Activated naive CD4-positive, alpha-beta T cell treated with anti-CD3 and anti-CD28 coated beads, Interleukin-2, amount 50 U/mL, for 24 hours (primary cell): ENCODE measurements at regions not wholly inside any gene's neighbourhood (a gene's known extent, or its start where the extent isn't known, plus 50 kb on each side); places are given as distances from the start of the nearest gene placed in this dataset.
"Not testable (repeated sequence)": the region's sequence is repeated elsewhere in the genome, so short reads cannot be mapped to it uniquely, and the experiment has no call there.

Experiments used
- H3K27ac Mint-ChIP-seq: one replicate; pipeline ENCODE4 v1.8.0; 2021; ENCODE audit warnings: mild to moderate bottlenecking, mixed read lengths
- H3K27me3 Mint-ChIP-seq: one replicate; pipeline ENCODE4 v1.8.0; 2021; ENCODE audit warnings: mixed read lengths
- H3K36me3 Mint-ChIP-seq: one replicate; pipeline ENCODE4 v1.8.0; 2021; ENCODE audit warnings: mixed read lengths
- H3K4me1 Mint-ChIP-seq: one replicate; pipeline ENCODE4 v1.8.0; 2021; ENCODE audit warnings: mixed read lengths
- H3K4me3 Mint-ChIP-seq: one replicate; pipeline ENCODE4 v1.8.0; 2021; ENCODE audit warnings: mild to moderate bottlenecking, mixed read lengths
- H3K9me3 Mint-ChIP-seq: one replicate; pipeline ENCODE4 v1.8.0; 2021; ENCODE audit warnings: mixed read lengths

GRCh38 chr2:83006961-83007360, 1452.1 kb downstream of the SUCLG1 start:
- Mint-ChIP-seq H3K27ac (no peak overlapping the region), H3K4me1 (no peaks in the 10 kb centered on the region), H3K27me3 (no peaks in the 10 kb centered on the region), H3K36me3 (no peaks in the 10 kb centered on the region), H3K4me3 (no peak overlapping the region), H3K9me3 (peaks cover 7% of the 10 kb centered on the region)

DNA sequence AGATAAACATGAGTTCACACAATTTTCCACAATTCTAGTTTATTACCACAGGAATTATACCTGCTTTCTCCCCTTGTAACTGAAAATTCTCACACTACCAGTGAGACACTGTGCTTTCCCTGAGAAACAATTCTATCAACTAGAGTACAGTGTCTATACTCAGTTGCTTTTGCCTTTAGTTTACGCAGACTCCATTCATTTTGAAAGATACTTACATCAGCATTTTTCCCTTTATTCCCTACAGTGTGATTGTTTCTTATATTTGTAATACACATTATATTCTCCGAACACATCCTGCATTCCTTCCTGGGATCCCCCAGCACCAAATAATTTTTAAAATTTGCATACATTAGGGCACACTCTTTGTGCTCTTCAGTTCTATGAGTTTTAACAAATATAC, 1455.5 kb downstream of the SUCLG1 start:
- Mint-ChIP-seq H3K36me3 (no peaks in the 10 kb centered on the region), H3K9me3 (no peaks in the 10 kb centered on the region), H3K4me3 (no peak overlapping the region), H3K4me1 (no peaks in the 10 kb centered on the region), H3K27me3 (no peaks in the 10 kb centered on the region), H3K27ac (no peak overlapping the region)

DNA sequence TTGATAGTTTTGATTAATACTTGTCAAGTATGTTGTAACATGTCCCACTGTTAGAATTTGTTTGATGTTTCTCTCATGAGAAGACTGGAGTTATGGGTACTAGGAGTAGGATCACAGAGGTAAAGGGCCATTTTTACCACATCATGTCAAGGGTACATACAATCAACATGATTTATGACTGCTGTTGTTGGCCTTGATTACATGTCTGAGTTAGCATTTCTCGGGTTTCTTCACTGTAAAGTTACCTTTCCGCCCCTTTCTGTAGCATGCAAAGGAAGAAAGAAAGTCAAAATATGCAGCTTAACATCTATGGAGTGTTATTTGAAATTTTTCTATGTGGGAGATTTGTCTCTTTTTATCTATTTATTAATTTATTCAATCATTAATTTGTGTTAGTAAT, 1456.4 kb downstream of the SUCLG1 start:
- H3K27ac Mint-ChIP-seq, result no peak overlapping the region
- no peaks in the 10 kb centered on the region for H3K27me3 Mint-ChIP-seq
- H3K36me3 Mint-ChIP-seq, result no peaks in the 10 kb centered on the region
- H3K4me3 Mint-ChIP-seq, result no peak overlapping the region
- H3K4me1 Mint-ChIP-seq, result no peaks in the 10 kb centered on the region
- H3K9me3 Mint-ChIP-seq, result no peaks in the 10 kb centered on the region

GRCh38 chr2:82998781-82999180, 1460.3 kb downstream of the SUCLG1 start:
- no peak overlapping the region for H3K4me3 Mint-ChIP-seq
- no peak overlapping the region for H3K27ac Mint-ChIP-seq
- H3K9me3 Mint-ChIP-seq, result no peaks in the 10 kb centered on the region
- H3K4me1 Mint-ChIP-seq, result no peaks in the 10 kb centered on the region
- no peaks in the 10 kb centered on the region for H3K36me3 Mint-ChIP-seq
- no peaks in the 10 kb centered on the region for H3K27me3 Mint-ChIP-seq

DNA sequence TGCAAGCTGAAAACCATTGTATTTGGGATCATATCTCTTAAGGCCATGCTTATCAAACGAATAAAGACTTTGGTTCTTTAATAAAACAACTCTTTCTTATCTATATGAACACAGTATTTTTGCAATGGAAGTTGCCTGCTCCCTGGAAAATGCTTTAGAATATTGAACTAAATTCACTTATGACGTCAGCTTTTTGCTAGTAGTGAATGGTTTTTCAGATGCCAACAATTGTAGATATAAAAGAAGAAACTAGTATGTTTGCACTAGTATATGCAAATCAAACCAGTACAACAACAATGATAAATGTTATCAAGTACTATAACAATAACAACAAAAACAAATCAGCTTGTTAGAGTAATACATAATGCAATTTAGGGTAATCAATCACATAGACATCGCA, 1462.9 kb downstream of the SUCLG1 start:
- Mint-ChIP-seq H3K4me1 (no peaks in the 10 kb centered on the region), H3K9me3 (no peaks in the 10 kb centered on the region), H3K4me3 (no peak overlapping the region), H3K36me3 (no peaks in the 10 kb centered on the region), H3K27ac (no peak overlapping the region), H3K27me3 (no peaks in the 10 kb centered on the region)

DNA sequence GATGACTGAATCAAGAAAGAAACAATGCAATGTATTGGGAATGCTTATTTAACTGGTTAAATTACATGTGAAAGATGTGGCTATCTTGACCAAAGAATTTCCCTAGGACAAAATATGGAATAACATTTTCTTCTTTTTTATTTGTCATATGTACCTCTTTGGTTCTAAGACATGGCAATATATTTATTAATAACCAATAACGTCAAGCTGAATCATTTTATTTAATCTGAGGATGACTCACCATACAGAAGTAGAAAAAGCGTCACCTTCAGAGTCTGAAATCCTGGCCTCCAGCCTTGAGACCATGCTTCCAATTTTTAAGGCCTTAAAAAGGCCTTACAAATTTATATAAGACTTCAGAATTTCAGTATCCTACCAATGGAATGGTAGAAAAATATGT, 1464.9 kb downstream of the SUCLG1 start:
- no peak overlapping the region for H3K4me3 Mint-ChIP-seq
- H3K27me3 Mint-ChIP-seq, result no peaks in the 10 kb centered on the region
- H3K36me3 Mint-ChIP-seq, result no peaks in the 10 kb centered on the region
- H3K9me3 Mint-ChIP-seq, result peaks cover 5% of the 10 kb centered on the region
- no peak overlapping the region for H3K27ac Mint-ChIP-seq
- no peaks in the 10 kb centered on the region for H3K4me1 Mint-ChIP-seq

- Mint-ChIP-seq H3K27ac (no peak overlapping the region), H3K4me1 (no peaks in the 10 kb centered on the region), H3K27me3 (no peaks in the 10 kb centered on the region), H3K4me3 (no peak overlapping the region), H3K36me3 (no peaks in the 10 kb centered on the region), H3K9me3 (peaks cover 5% of the 10 kb centered on the region)
Measured at GRCh38 chr2:82993609-82994008, 1465.5 kb downstream of the SUCLG1 start.

GRCh38 chr2:82992968-82993367, 1466.1 kb downstream of the SUCLG1 start:
- Mint-ChIP-seq H3K4me1 (no peaks in the 10 kb centered on the region), H3K9me3 (peaks cover 5% of the 10 kb centered on the region), H3K36me3 (no peaks in the 10 kb centered on the region), H3K4me3 (no peak overlapping the region), H3K27me3 (no peaks in the 10 kb centered on the region), H3K27ac (no peak overlapping the region)

DNA sequence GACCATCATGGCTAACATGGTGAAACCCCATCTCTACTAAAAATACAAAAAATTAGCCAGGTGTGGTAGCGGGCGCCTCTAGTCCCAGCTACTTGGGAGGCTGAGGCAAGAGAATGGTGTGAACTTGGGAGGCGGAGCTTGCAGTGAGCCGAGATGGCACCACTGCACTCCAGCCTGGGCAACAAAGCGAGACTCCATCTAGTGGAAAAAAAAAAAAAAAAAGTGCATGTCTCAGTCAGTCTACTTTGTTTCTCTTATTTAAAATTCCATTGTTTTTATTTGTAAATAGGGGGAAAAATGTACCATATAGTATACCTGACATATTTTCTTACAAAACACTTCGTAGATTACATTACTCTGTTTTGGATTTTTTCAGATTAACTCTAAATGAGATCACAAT, 1471.4 kb downstream of the SUCLG1 start:
- H3K27ac Mint-ChIP-seq, H3K36me3 Mint-ChIP-seq, H3K9me3 Mint-ChIP-seq, H3K4me1 Mint-ChIP-seq, H3K27me3 Mint-ChIP-seq, H3K4me3 Mint-ChIP-seq: not testable (repeated sequence)

DNA sequence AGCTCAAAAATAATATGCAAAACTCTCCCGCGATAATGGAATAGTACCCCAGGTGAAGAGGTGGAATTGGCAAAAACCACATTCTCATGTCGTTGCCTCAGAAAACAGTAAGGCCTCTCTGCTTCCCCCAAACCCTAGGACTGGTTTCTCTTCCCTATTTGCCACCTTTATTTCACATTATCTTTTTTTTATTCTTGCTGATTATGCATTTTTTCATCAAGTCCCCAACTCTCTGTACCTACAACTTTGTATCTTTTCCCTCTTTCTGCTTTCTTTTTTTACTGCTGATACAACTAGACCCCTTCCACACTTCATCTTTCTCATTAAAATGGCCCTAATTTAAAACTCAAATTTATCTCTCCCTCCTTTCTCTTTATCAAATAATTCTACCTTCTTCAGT, 1472.2 kb downstream of the SUCLG1 start:
- Mint-ChIP-seq H3K36me3 (no peaks in the 10 kb centered on the region), H3K4me1 (no peaks in the 10 kb centered on the region), H3K27ac (no peak overlapping the region), H3K9me3 (peaks cover 5% of the 10 kb centered on the region), H3K27me3 (no peaks in the 10 kb centered on the region), H3K4me3 (no peak overlapping the region)

- Mint-ChIP-seq H3K36me3 (no peaks in the 10 kb centered on the region), H3K4me1 (no peaks in the 10 kb centered on the region), H3K27me3 (no peaks in the 10 kb centered on the region), H3K27ac (no peak overlapping the region), H3K9me3 (peaks cover 5% of the 10 kb centered on the region), H3K4me3 (no peak overlapping the region)
Measured at GRCh38 chr2:82985572-82986197, 1473.4 kb downstream of the SUCLG1 start.

DNA sequence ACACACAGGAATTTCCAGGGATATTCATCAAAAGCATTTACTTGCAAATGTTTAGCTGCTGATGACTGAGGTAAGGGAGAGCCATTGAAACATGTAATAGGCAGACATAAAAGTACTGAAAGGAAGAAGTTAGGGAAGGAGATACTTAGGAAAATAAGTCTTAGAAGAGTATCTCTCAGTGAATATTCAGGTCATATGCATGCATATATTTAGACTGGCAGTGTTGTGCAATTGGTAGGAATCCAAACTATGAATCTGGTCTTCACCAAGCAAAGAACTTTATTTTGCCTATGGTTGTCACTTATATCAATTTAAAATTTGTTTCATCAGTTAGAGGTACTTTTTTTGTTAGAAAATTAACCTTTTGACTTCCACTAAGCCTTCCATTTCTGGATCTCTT, 1490.7 kb downstream of the SUCLG1 start:
- H3K4me3 Mint-ChIP-seq, result no peak overlapping the region
- no peaks in the 10 kb centered on the region for H3K36me3 Mint-ChIP-seq
- H3K27ac Mint-ChIP-seq, result no peak overlapping the region
- H3K27me3 Mint-ChIP-seq, result no peaks in the 10 kb centered on the region
- H3K4me1 Mint-ChIP-seq, result no peaks in the 10 kb centered on the region
- peaks cover 14% of the 10 kb centered on the region for H3K9me3 Mint-ChIP-seq

GRCh38 chr2:82964341-82964740, 1494.7 kb downstream of the SUCLG1 start:
- H3K36me3 Mint-ChIP-seq, result no peaks in the 10 kb centered on the region
- no peak overlapping the region for H3K27ac Mint-ChIP-seq
- peaks cover 6% of the 10 kb centered on the region for H3K9me3 Mint-ChIP-seq
- H3K4me1 Mint-ChIP-seq, result no peaks in the 10 kb centered on the region
- no peak overlapping the region for H3K4me3 Mint-ChIP-seq
- H3K27me3 Mint-ChIP-seq, result no peaks in the 10 kb centered on the region

DNA sequence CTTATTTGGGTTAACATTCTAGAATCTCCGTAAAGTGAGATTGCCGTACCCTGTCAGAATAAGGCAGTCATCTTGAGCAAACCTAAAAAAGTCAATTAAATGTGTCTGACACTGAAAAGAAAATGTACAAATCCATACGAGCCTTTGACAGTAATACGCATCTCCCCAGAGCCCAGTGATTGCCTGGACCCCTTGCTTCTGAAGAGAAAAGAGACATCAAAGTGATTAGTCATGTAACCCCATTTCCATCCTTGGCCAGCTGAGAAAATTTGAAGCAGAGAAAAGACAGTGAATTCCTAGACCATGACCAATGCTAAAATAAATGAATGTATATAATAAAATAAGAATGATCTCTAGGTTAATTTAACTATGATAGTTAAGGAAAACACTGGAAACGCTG, 1499.4 kb downstream of the SUCLG1 start:
- Mint-ChIP-seq H3K36me3 (no peaks in the 10 kb centered on the region), H3K27me3 (no peaks in the 10 kb centered on the region), H3K4me1 (no peaks in the 10 kb centered on the region), H3K4me3 (no peak overlapping the region), H3K27ac (no peak overlapping the region), H3K9me3 (peaks cover 6% of the 10 kb centered on the region)

- Mint-ChIP-seq H3K36me3 (no peaks in the 10 kb centered on the region), H3K4me1 (no peaks in the 10 kb centered on the region), H3K4me3 (no peak overlapping the region)
Measured at GRCh38 chr2:82954868-82955267, 1504.2 kb downstream of the SUCLG1 start.

GRCh38 chr2:82939211-82939610, 1519.9 kb downstream of the SUCLG1 start:
- H3K9me3 Mint-ChIP-seq, result peaks cover 5% of the 10 kb centered on the region
- no peak overlapping the region for H3K4me3 Mint-ChIP-seq
- H3K4me1 Mint-ChIP-seq, result no peaks in the 10 kb centered on the region
- H3K27me3 Mint-ChIP-seq, result no peaks in the 10 kb centered on the region
- no peaks in the 10 kb centered on the region for H3K36me3 Mint-ChIP-seq
- no peak overlapping the region for H3K27ac Mint-ChIP-seq

More at GRCh38 chr2:82954868-82955267, 1504.2 kb downstream of the SUCLG1 start:
- H3K27me3 Mint-ChIP-seq, result no peaks in the 10 kb centered on the region
- H3K27ac Mint-ChIP-seq, result no peak overlapping the region
- H3K9me3 Mint-ChIP-seq, result no peaks in the 10 kb centered on the region

- not testable (repeated sequence) for H3K36me3 Mint-ChIP-seq, H3K4me3 Mint-ChIP-seq, H3K9me3 Mint-ChIP-seq, H3K4me1 Mint-ChIP-seq, H3K27me3 Mint-ChIP-seq, H3K27ac Mint-ChIP-seq
Measured at GRCh38 chr2:82938321-82938845, 1520.7 kb downstream of the SUCLG1 start.
